Ectodermal cell (in vitro differentiated cells): ENCODE measurements at regions not wholly inside any gene's neighbourhood (a gene's known extent, or its start where the extent isn't known, plus 50 kb on each side); places are given as distances from the start of the nearest gene placed in this dataset.

ENCODE experiments used
- H3K27ac ChIP-seq: 2 replicates; pipeline ENCODE4 v1.7.0; 2013; ENCODE audit warnings: mild to moderate bottlenecking, low read depth, low read length; ENCODE audit not compliant: insufficient read depth, poor library complexity, severe bottlenecking
- H3K27me3 ChIP-seq: 2 replicates; pipeline ENCODE4 v1.7.0; 2013; ENCODE audit warnings: mild to moderate bottlenecking, low read length; ENCODE audit not compliant: insufficient read depth, control insufficient read depth, poor library complexity, severe bottlenecking
- H3K36me3 ChIP-seq: one replicate; pipeline ENCODE4 v1.7.0; 2013; ENCODE audit warnings: low read length; ENCODE audit not compliant: control insufficient read depth, insufficient read depth
- H3K4me1 ChIP-seq: one replicate; pipeline ENCODE4 v1.7.0; 2013; ENCODE audit warnings: low read length; ENCODE audit not compliant: control insufficient read depth, insufficient read depth
- H3K4me3 ChIP-seq: 2 replicates; pipeline ENCODE4 v1.7.0; 2013; ENCODE audit warnings: low read depth, low read length, control low read depth; ENCODE audit not compliant: insufficient read depth
- H3K9me3 ChIP-seq: 2 replicates; pipeline ENCODE4 v1.7.0; 2013; ENCODE audit warnings: mild to moderate bottlenecking, low read length, moderate library complexity; ENCODE audit not compliant: control insufficient read depth
- WGBS, 2 experiments: methylation state at CpG; one replicate each; pipeline ENCODE4 v1.1.7; 2013; ENCODE audit warnings: missing lambda C conversion rate in 2 of 2; 5-methylcytosine and 5-hydroxymethylcytosine counted together

DNA sequence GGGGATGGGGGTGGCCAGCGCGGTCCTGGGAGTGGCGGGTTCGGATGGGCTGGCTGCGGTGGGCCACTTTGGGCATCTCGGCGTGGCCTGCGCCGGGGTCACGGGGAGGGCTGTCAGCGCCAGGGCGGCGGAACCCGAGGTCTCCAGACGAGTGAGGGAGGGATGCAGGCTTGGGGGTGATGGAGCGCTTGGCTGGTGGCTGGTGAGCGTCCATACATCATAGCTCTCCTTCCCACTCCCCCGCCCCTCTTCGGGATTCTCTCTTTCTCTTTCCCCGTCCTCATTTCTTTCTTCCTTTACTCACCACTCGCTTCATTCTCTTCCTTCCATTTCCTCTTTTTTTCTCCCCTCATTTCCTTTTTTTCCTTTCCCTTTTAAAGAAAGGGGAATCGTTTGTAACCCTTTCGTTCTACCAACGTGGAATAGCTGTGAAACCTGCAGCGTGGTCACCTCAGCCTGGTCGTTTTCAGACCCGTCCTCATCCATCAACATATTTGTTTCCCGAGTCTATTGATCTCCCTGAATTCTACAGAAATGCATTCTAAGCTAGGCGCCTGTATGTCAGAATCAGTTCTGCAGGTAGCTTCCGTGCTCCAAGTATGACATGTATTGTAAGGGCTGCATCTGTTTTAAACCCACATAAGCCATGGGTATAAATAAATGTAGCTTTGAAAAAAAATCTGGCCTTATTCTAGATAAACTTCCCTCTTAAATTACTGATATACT lies 260.3 kb upstream of the E2F7 start:
- Histone ChIP-seq H3K36me3 (no peaks in the 10 kb centered on the region), H3K4me1 (no peaks in the 10 kb centered on the region), H3K27me3 (peaks cover 23% of the 10 kb centered on the region), H3K4me3 (peak overlapping the region; percentile 55), H3K27ac (no peak overlapping the region), H3K9me3 (no peaks in the 10 kb centered on the region)
- WGBS, 2 experiments, result 2% methylated on average over 29 to 30 of the region's 30 CpGs

GRCh38 chr12:77324763-77325468 lies 259.5 kb upstream of the E2F7 start:
- Histone ChIP-seq H3K36me3 (no peaks in the 10 kb centered on the region), H3K27me3 (peaks cover 23% of the 10 kb centered on the region), H3K4me1 (peaks cover under 1% of the 10 kb centered on the region), H3K4me3 (peak overlapping the region; percentile 55), H3K27ac (no peak overlapping the region), H3K9me3 (no peaks in the 10 kb centered on the region)
- 0 to 1% methylated on average over 64 of the region's 64 CpGs for WGBS, 2 experiments

DNA sequence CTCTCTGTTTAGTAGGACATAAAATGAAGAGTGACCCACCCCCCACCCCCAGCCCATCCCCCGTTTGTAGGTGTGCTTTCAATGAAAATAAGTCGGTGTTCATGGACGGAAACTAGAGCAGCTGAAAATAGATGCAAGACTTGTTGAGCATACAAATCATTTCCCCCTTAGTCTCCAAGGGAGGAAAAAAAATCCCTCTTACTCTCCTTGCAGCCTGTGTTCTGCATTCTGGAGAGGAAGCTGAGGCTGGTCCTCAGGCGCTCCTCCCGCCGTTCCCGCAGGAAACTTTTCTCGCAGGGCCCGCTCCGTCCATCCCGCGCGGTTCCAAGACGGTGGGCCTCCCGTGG lies 259.0 kb upstream of the E2F7 start:
- 3 to 6% methylated on average over 14 of the region's 15 CpGs for WGBS, 2 experiments
- peaks cover 5% of the 10 kb centered on the region for H3K4me1 ChIP-seq
- peak overlapping the region; percentile 55 for H3K4me3 ChIP-seq
- H3K27ac ChIP-seq, result no peak overlapping the region
- peaks cover 23% of the 10 kb centered on the region for H3K27me3 ChIP-seq
- H3K36me3 ChIP-seq, result no peaks in the 10 kb centered on the region
- H3K9me3 ChIP-seq, result no peaks in the 10 kb centered on the region

DNA sequence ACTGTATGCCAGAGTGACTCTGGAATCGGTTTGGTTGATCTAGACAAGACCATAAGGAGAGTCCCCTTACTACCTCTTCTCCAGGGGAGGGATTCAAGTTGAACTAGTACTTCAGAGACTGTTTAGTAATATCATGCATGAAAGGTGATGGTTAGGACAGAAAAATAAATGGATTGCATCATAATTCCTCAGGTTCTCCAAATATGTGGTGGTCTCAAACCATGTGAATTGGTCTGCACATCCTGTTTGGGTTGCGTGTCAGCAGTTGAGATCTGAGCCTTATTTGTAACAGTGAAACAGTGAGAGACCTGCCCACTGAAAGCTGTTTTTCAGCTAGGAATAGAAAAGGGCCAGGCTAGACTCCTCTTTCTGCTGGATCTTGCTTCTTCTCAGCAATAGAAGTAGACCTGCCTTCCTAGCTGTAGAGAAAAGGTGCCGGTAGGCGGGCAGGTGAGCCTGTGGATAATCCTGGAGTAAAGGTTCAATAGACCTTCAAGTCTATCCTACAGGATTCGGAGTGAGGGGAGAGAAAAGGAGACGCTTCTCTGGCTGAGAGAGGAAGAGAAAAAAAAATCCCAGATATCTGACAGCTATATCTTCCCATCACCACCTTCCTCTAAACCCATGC lies 258.5 kb upstream of the E2F7 start:
- Histone ChIP-seq H3K4me3 (no peak overlapping the region), H3K4me1 (peaks cover 9% of the 10 kb centered on the region), H3K36me3 (no peaks in the 10 kb centered on the region), H3K9me3 (no peaks in the 10 kb centered on the region), H3K27ac (no peak overlapping the region), H3K27me3 (peaks cover 23% of the 10 kb centered on the region)
- 92 to 93% methylated on average over 5 of the region's 6 CpGs for WGBS, 2 experiments

- Histone ChIP-seq H3K4me1 (peaks cover 14% of the 10 kb centered on the region), H3K27me3 (no peaks in the 10 kb centered on the region), H3K27ac (peak overlapping the region; percentile 85), H3K9me3 (no peaks in the 10 kb centered on the region), H3K36me3 (no peaks in the 10 kb centered on the region), H3K4me3 (no peak overlapping the region)
- WGBS, 2 experiments, result 6 to 15% methylated on average over 2 of the region's 2 CpGs
Observed at GRCh38 chr12:77319166-77319565, 253.8 kb upstream of the E2F7 start.

DNA sequence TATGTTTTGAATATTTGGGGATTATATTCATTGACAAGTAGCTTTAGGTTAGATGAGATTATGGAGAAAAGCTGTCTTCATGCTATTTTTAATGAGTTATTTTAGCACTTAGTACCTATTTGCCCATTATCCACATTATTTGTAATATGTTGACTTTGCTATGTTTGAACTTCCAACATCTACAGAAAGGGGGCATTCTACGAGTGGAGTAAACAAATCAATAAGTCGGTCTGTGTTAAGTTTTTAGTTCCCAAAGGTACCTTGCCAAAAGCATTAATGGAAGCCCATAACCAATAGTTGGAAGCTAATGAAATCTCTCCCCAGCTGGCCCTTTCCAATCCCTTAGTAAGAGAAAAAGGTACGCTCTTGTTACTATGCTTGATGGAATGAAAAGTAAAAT lies 250.0 kb upstream of the E2F7 start:
- peaks cover 14% of the 10 kb centered on the region for H3K4me1 ChIP-seq
- H3K9me3 ChIP-seq, result no peaks in the 10 kb centered on the region
- no peaks in the 10 kb centered on the region for H3K27me3 ChIP-seq
- 97 to 100% methylated on average over 2 of the region's 3 CpGs for WGBS, 2 experiments
- no peaks in the 10 kb centered on the region for H3K36me3 ChIP-seq
- H3K27ac ChIP-seq, result no peak overlapping the region
- no peak overlapping the region for H3K4me3 ChIP-seq

DNA sequence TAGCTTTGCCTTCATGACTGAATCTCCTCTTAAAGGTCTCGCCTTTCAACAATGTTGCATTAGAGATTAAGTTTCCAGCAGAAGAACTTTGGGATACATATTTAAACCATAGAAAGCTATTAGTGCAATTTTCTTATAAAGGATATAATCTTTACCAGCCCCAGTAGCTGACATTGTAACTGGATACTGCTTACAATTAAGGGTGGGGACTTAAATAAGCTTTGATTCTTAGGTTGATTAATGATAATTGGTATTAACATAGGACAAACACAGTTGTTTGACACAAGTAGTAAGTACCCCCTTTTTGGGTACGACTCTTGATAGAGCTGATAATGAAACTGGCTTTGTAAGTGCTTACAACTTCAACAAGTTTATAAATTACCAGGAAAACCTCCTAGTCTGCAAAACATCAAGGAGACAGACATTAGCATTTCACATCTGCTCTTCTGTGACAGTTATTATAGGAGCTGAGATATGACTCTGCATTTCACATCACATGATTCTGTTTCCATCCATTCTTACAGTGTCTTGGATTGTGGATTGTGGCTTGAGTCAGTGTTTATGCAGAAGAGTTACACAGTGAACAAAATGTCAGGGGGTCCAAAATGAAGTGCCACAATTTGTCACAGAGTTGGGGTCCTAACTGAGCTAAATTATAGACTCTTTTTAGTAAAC lies 249.1 kb upstream of the E2F7 start:
- H3K27me3 ChIP-seq, result no peaks in the 10 kb centered on the region
- no peak overlapping the region for H3K4me3 ChIP-seq
- H3K36me3 ChIP-seq, result no peaks in the 10 kb centered on the region
- H3K4me1 ChIP-seq, result peaks cover 10% of the 10 kb centered on the region
- no peak overlapping the region for H3K27ac ChIP-seq
- WGBS, 2 experiments, result 96 to 100% methylated on average over 2 of the region's 2 CpGs
- no peaks in the 10 kb centered on the region for H3K9me3 ChIP-seq

DNA sequence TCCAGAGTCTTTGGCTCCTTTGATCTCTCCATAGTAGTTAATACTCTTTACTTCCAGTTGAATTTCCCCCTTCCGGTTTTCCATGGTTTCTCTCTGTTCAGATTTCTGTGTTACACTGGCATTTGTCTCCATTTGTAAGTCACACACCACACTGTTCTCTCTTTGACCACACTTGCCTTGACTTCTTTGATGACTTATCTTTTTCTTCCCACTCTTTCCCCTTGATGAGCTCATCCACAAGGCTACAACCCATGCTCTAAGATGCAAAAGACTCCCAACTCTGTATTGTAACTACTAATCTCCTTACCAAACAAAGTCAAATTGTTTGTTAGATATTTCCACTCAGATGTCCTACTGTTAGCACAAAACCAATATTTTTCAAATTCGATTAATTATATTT lies 242.7 kb upstream of the E2F7 start:
- H3K36me3 ChIP-seq, result no peaks in the 10 kb centered on the region
- H3K4me3 ChIP-seq, result no peak overlapping the region
- H3K9me3 ChIP-seq, result no peaks in the 10 kb centered on the region
- no peak overlapping the region for H3K27ac ChIP-seq
- no peaks in the 10 kb centered on the region for H3K4me1 ChIP-seq
- no peaks in the 10 kb centered on the region for H3K27me3 ChIP-seq
- WGBS, 2 experiments, result 95 to 97% methylated on average over 2 of the region's 2 CpGs

- Histone ChIP-seq H3K27ac (no peak overlapping the region), H3K4me1 (no peaks in the 10 kb centered on the region), H3K4me3 (no peak overlapping the region), H3K9me3 (no peaks in the 10 kb centered on the region), H3K27me3 (no peaks in the 10 kb centered on the region), H3K36me3 (no peaks in the 10 kb centered on the region)
- 50 to 57% methylated on average over 1 of the region's 1 CpG for WGBS, 2 experiments
Observed at GRCh38 chr12:77300811-77301210, 235.4 kb upstream of the E2F7 start.
